OCI-LY1 (cell line): ENCODE measurements at regions not wholly inside any gene's neighbourhood (a gene's known extent, or its start where the extent isn't known, plus 50 kb on each side); places are given as distances from the start of the nearest gene placed in this dataset.
"Not testable (repeated sequence)": the region's sequence is repeated elsewhere in the genome, so short reads cannot be mapped to it uniquely, and the experiment has no call there.

Experiments
- H2AFZ ChIP-seq: fragments of 200-600 bp; sonication (generic), shearing (Covaris generic); 2 replicates; pipeline ENCODE4 v1.6.0; 2014; ENCODE audit warnings: antibody characterized with exemption, mild to moderate bottlenecking, low read length
- H3F3A ChIP-seq: fragments of 200-600 bp; sonication (generic), shearing (Covaris generic); 2 replicates; pipeline ENCODE4 v1.6.0; 2014; ENCODE audit warnings: mild to moderate bottlenecking, antibody characterized with exemption, low read length, moderate library complexity; ENCODE audit not compliant: insufficient read depth
- H3K27ac ChIP-seq: fragments of 200-600 bp; sonication (generic); 2 replicates; pipeline ENCODE4 v1.5.1; 2014; ENCODE audit warnings: low read length, mixed run types, mild to moderate bottlenecking, low read depth; ENCODE audit not compliant: poor library complexity, severe bottlenecking
- H3K27me3 ChIP-seq: fragments of 200-600 bp; sonication (generic); 2 replicates; pipeline ENCODE4 v1.6.0; 2014; ENCODE audit warnings: antibody characterized with exemption, mild to moderate bottlenecking, low read length, moderate library complexity; ENCODE audit not compliant: insufficient read depth
- H3K36me3 ChIP-seq: fragments of 200-600 bp; sonication (generic); 2 replicates; pipeline ENCODE4 v1.6.1; 2014; ENCODE audit warnings: mild to moderate bottlenecking, antibody characterized with exemption, low read length, moderate library complexity, mixed read lengths; ENCODE audit not compliant: insufficient read depth
- H3K4me1 ChIP-seq: fragments of 200-600 bp; sonication (generic); 2 replicates; pipeline ENCODE4 v1.5.1; 2014; ENCODE audit warnings: mild to moderate bottlenecking, low read length, moderate library complexity; ENCODE audit not compliant: insufficient read depth, severe bottlenecking
- H3K4me2 ChIP-seq: fragments of 200-600 bp; sonication (generic), shearing (Covaris generic); 2 replicates; pipeline ENCODE4 v1.6.1; 2014; ENCODE audit warnings: low read length
- H3K4me3 ChIP-seq: fragments of 200-600 bp; sonication (generic); 2 replicates; pipeline ENCODE4 v1.5.1; 2014; ENCODE audit warnings: low read length, low read depth, mild to moderate bottlenecking, mixed read lengths; ENCODE audit not compliant: poor library complexity, severe bottlenecking
- H3K79me2 ChIP-seq: fragments of 200-600 bp; shearing (Covaris generic); 2 replicates; pipeline ENCODE4 v1.6.1; 2016; ENCODE audit warnings: mixed run types, low read length, mixed read lengths; ENCODE audit not compliant: insufficient read depth
- H3K9ac ChIP-seq: fragments of 200-600 bp; sonication (generic), shearing (Covaris generic); 2 replicates; pipeline ENCODE4 v1.6.1; 2014; ENCODE audit warnings: mild to moderate bottlenecking, low read length, mixed read lengths
- H3K9me2 ChIP-seq: fragments of 200-600 bp; sonication (generic), shearing (Covaris generic); 2 replicates; pipeline ENCODE4 v1.6.1; 2014; ENCODE audit warnings: low read depth, mild to moderate bottlenecking, low read length, mixed read lengths
- H3K9me3 ChIP-seq: fragments of 200-600 bp; shearing (Covaris generic); 2 replicates; pipeline ENCODE4 v1.6.1; 2014; ENCODE audit warnings: low read length, mixed read lengths
- H4K20me1 ChIP-seq: fragments of 200-600 bp; sonication (generic), shearing (Covaris generic); 2 replicates; pipeline ENCODE4 v1.6.0; 2016; ENCODE audit warnings: mild to moderate bottlenecking, low read length; ENCODE audit not compliant: insufficient read depth

DNA sequence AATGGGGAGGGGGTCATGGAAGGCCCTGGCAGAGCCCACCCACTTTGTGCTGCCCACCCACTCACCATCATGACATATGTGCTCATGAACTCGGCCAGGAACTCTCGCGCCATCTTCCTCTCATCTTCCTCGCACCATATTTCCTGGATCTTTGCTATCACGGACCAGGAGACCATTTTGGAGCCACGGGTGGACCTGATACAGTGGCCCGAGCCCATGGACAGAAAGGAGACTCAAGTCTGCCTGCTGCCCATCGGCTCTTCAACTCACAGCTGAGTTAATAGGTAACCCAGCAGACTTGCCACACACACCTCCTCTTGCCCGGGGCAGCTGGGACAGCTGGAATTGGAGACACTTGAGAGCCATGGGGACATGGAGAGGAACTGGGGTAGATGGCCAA, 1958.3 kb downstream of the FOXD4L5 start:
- H3K4me2 ChIP-seq, H4K20me1 ChIP-seq: not testable (repeated sequence)

DNA sequence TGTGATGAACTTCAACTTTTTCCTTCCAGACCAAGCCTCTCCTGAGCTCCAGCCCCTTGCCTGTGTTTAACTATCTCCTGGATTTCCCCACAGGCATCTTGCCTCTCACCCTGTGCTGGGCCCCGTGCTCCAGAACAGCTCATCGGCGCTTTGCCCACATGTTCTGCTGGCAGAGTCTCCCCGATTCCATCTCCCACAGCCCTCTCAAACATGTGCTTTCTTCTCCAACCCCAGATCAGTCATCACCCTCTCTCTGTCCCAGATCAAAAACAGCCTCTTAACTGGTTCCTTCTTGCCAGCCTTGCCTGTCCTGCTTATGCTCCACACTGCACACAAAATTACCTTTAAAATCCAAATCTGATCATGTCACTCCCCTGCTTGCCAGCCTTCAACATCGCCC, 1959.3 kb downstream of the FOXD4L5 start:
- not testable (repeated sequence) for H3K9me2 ChIP-seq, H3K4me1 ChIP-seq, H3F3A ChIP-seq, H3K4me3 ChIP-seq, H3K4me2 ChIP-seq, H4K20me1 ChIP-seq, H3K27ac ChIP-seq, H3K9ac ChIP-seq, H3K79me2 ChIP-seq, H3K27me3 ChIP-seq, H3K9me3 ChIP-seq, H2AFZ ChIP-seq, H3K36me3 ChIP-seq

More for the DNA sequence above, 1958.3 kb downstream of the FOXD4L5 start:
- not testable (repeated sequence) for H3F3A ChIP-seq, H3K4me1 ChIP-seq, H3K4me3 ChIP-seq, H3K27ac ChIP-seq, H3K9me3 ChIP-seq, H3K9ac ChIP-seq, H2AFZ ChIP-seq, H3K9me2 ChIP-seq, H3K36me3 ChIP-seq, H3K79me2 ChIP-seq, H3K27me3 ChIP-seq

DNA sequence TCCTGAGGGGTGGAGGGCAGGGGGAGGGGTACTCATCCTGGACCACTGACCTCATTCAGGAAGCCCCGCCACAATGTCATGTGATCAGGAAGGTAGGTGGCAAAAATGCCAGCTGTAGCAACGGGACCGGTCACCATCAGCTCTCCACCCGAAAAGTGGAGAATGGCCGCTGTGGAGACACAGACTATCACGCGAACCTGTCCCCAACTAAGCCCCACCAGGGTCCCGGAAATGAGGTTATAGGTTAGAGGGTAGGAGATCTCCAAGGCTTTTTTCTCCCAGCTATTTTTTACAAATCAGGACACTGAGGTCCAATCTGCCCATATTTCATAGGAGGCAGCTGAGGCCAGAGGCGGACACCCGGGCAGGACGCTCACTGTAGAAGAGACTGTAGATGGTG, 1966.9 kb downstream of the FOXD4L5 start:
- H3K4me3 ChIP-seq, H2AFZ ChIP-seq, H3K4me2 ChIP-seq: not testable (repeated sequence)

DNA sequence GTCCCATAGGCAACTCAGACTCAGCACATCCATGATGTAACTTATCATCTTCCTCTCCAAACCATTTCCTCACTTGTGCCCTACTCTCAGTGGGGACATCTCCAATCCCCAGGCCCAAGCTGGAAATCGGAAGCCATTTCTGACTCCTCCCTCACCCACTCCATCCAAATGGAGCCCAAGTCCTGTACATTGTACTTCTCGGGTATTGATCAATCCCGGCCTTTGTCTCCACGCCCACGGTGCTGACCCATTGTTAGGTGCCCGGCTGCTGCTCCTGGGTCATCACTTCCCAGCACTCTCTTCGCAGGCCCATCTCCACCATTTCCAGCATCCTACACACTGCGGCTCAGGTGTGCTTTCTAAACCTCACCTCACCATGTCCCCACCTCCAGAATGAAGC, 1969.6 kb downstream of the FOXD4L5 start:
- not testable (repeated sequence) for H3K9me3 ChIP-seq, H3K4me2 ChIP-seq, H3F3A ChIP-seq, H3K9ac ChIP-seq, H3K9me2 ChIP-seq, H2AFZ ChIP-seq, H3K79me2 ChIP-seq, H3K36me3 ChIP-seq, H3K4me3 ChIP-seq, H3K27me3 ChIP-seq, H3K4me1 ChIP-seq, H4K20me1 ChIP-seq, H3K27ac ChIP-seq

More for the DNA sequence above, 1966.9 kb downstream of the FOXD4L5 start:
- not testable (repeated sequence) for H3K9ac ChIP-seq, H3K79me2 ChIP-seq, H3K9me3 ChIP-seq, H3K27me3 ChIP-seq, H3K4me1 ChIP-seq, H3F3A ChIP-seq, H3K36me3 ChIP-seq, H4K20me1 ChIP-seq, H3K9me2 ChIP-seq, H3K27ac ChIP-seq

DNA sequence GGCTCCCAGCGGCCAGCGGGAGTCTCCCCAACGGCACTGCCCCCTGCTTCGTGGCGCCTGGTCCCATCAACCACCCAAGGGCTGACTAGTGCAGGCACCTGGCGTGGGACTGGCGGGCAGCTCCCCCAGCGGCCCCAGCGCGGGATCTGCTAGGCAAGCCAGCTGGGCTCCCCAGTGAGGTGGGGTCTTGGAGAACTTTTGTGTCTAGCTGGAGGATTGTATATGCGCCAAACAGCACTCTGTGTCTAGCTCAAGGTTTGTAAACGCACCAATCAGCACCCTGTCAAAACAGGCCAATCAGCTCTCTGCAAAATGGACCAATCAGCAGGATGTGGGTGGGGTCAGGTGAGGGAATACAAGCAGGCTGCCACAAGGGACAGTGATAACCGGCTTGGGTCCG, 1988.2 kb downstream of the FOXD4L5 start:
- H3K9ac ChIP-seq, H3K9me2 ChIP-seq, H3K4me3 ChIP-seq, H3K4me2 ChIP-seq, H3K36me3 ChIP-seq, H4K20me1 ChIP-seq, H3K4me1 ChIP-seq, H3K79me2 ChIP-seq, H2AFZ ChIP-seq, H3F3A ChIP-seq, H3K27me3 ChIP-seq, H3K27ac ChIP-seq, H3K9me3 ChIP-seq: not testable (repeated sequence)

DNA sequence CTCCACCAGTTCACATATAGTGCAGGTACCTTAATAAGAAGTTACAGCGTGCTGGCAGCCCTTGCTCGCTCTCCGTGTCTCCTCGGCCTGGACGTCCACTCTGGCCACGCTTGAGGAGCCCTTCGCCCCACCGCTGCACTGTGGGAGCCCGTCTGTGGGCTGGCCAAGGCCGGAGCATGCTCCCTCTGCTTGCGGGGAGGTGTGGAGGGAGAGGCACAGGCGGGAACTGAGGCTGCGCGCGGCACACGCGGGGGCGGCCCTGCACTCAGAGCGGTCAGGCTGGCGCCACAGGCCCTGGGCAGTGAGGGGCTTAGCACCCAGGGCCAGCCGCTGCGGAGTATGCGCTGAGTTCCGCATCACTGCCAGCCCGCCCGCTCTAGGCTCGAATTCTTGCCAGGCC, 1988.6 kb downstream of the FOXD4L5 start:
- not testable (repeated sequence) for H3K9ac ChIP-seq, H4K20me1 ChIP-seq, H2AFZ ChIP-seq, H3K27me3 ChIP-seq, H3K79me2 ChIP-seq, H3K4me1 ChIP-seq, H3K36me3 ChIP-seq, H3F3A ChIP-seq, H3K4me2 ChIP-seq, H3K9me3 ChIP-seq, H3K27ac ChIP-seq, H3K4me3 ChIP-seq, H3K9me2 ChIP-seq

DNA sequence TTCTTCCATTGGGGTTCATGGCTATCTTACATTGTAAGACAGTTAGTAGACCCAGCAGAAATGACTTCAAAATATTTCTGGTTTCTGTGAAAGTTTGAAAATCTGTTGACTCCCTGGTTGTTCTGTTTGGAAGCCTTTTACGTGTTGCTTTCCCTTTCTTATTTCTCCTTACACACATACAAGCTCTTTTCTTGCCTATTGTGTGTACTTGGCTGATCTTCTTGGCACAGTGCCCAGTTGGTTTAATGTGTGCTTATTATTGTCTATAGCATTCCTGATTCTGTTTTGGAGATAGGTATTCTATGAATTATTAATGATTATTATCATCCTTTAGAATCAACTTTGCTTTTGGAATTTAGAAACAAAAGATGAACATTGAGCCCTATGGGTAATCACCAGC, 1995.0 kb downstream of the FOXD4L5 start:
- not testable (repeated sequence) for H3K9me3 ChIP-seq

More for the DNA sequence above, 1995.0 kb downstream of the FOXD4L5 start:
- not testable (repeated sequence) for H3K9me2 ChIP-seq, H2AFZ ChIP-seq, H3K9ac ChIP-seq, H3K36me3 ChIP-seq, H3K4me2 ChIP-seq, H3F3A ChIP-seq, H3K4me3 ChIP-seq, H3K27ac ChIP-seq, H3K4me1 ChIP-seq, H3K79me2 ChIP-seq, H3K27me3 ChIP-seq, H4K20me1 ChIP-seq
